GM18870 (cell line): ENCODE measurements at regions not wholly inside any gene's neighbourhood (a gene's known extent, or its start where the extent isn't known, plus 50 kb on each side); places are given as distances from the start of the nearest gene placed in this dataset.

Source experiments
- ATAC-seq: cut with Tn5 transposase; IDR thresholded peaks from one replicate; pipeline ENCODE4 v1.9.1; 2021; ENCODE audit warnings: moderate library complexity; ENCODE audit not compliant: unreplicated experiment

- ATAC-seq = no peak
These were observed 55.6 kb downstream of the MRPL32 start for GRCh38 chr7:42987648-42988214.

- ATAC-seq = no peak
These were observed 58.8 kb downstream of the MRPL32 start for GRCh38 chr7:42991024-42991423.

- no peak for ATAC-seq
These were observed 59.9 kb downstream of the MRPL32 start for GRCh38 chr7:42991913-42992591.

- no peak for ATAC-seq
These were observed 60.9 kb downstream of the MRPL32 start for GRCh38 chr7:42993038-42993437.

GRCh38 chr7:42994096-42994495 is 61.9 kb downstream of the MRPL32 start:
- no peak for ATAC-seq

- no peak for ATAC-seq
These were observed 65.4 kb downstream of the MRPL32 start for GRCh38 chr7:42997611-42998010.

GRCh38 chr7:43004082-43004481 is 71.9 kb downstream of the MRPL32 start:
- ATAC-seq = no peak

- no peak for ATAC-seq
These were observed 73.8 kb downstream of the MRPL32 start for GRCh38 chr7:43006008-43006407.

- ATAC-seq = no peak
These were observed 77.9 kb downstream of the MRPL32 start for GRCh38 chr7:43010061-43010460.

- no peak for ATAC-seq
These were observed 79.7 kb downstream of the MRPL32 start for GRCh38 chr7:43011879-43012278.

- no peak for ATAC-seq
These were observed 82.2 kb downstream of the MRPL32 start for GRCh38 chr7:43014406-43014805.

GRCh38 chr7:43015301-43015700 is 83.1 kb downstream of the MRPL32 start:
- ATAC-seq = no peak

GRCh38 chr7:43018446-43018845 is 86.3 kb downstream of the MRPL32 start:
- ATAC-seq = no peak

GRCh38 chr7:43021431-43021830 is 89.3 kb downstream of the MRPL32 start:
- ATAC-seq = no peak

GRCh38 chr7:43022008-43022407 is 89.8 kb downstream of the MRPL32 start:
- ATAC-seq = no peak

- no peak for ATAC-seq
These were observed 79.1 kb upstream of the HECW1 start for GRCh38 chr7:43033369-43033768.

- ATAC-seq = no peak
These were observed 77.9 kb upstream of the HECW1 start for GRCh38 chr7:43034535-43035002.

GRCh38 chr7:43037531-43037930 is 74.9 kb upstream of the HECW1 start:
- no peak for ATAC-seq

GRCh38 chr7:43038254-43038653 is 74.2 kb upstream of the HECW1 start:
- no peak for ATAC-seq

- ATAC-seq = no peak
These were observed 73.1 kb upstream of the HECW1 start for GRCh38 chr7:43039346-43039745.

- no peak for ATAC-seq
These were observed 72.0 kb upstream of the HECW1 start for GRCh38 chr7:43040461-43040860.

- ATAC-seq = no peak
These were observed 71.3 kb upstream of the HECW1 start for GRCh38 chr7:43041105-43041504.

- ATAC-seq = no peak
These were observed 70.7 kb upstream of the HECW1 start for GRCh38 chr7:43041724-43042123.
